Astrocyte (in vitro differentiated cells and primary cell): ENCODE measurements at regions not wholly inside any gene's neighbourhood (a gene's known extent, or its start where the extent isn't known, plus 50 kb on each side); places are given as distances from the start of the nearest gene placed in this dataset.

ENCODE experiments used
- CTCF ChIP-seq: IDR thresholded peaks from 2 replicates; pipeline ENCODE4 v1.5.1; 2011; ENCODE audit warnings: low read depth, mild to moderate bottlenecking, inconsistent platforms, low read length, moderate library complexity; ENCODE audit not compliant: insufficient read depth
- EZH2 ChIP-seq: IDR thresholded peaks from 2 replicates; pipeline ENCODE4 v1.6.1; 2012; ENCODE audit warnings: mild to moderate bottlenecking, low read length, inconsistent platforms; ENCODE audit not compliant: insufficient read depth

GRCh38 chr1:242605521-242605920 lies 81.0 kb upstream of the PLD5 start:
- no peak for TF ChIP-seq CTCF
- no peak for TF ChIP-seq EZH2
